ES-I3 (cell line): ENCODE measurements at regions not wholly inside any gene's neighbourhood (a gene's known extent, or its start where the extent isn't known, plus 50 kb on each side); places are given as distances from the start of the nearest gene placed in this dataset.

ENCODE experiments used
- H3K36me3 ChIP-seq: 2 replicates; pipeline ENCODE4 v1.6.1; 2013; ENCODE audit warnings: mild to moderate bottlenecking, low read length, control low read depth, moderate library complexity; ENCODE audit not compliant: insufficient read depth
- H3K4me1 ChIP-seq: 2 replicates; pipeline ENCODE4 v1.6.1; 2013; ENCODE audit warnings: mild to moderate bottlenecking, control low read depth, low read length; ENCODE audit not compliant: insufficient read depth
- H3K9ac ChIP-seq: 2 replicates; pipeline ENCODE4 v1.6.1; 2013; ENCODE audit warnings: low read depth, mild to moderate bottlenecking, low read length, moderate library complexity
- H3K9me3 ChIP-seq: 2 replicates; pipeline ENCODE4 v1.6.1; 2013; ENCODE audit warnings: mild to moderate bottlenecking, low read length, moderate library complexity; ENCODE audit not compliant: control insufficient read depth, insufficient read depth

- Histone ChIP-seq H3K4me1 (peaks cover 7% of the 10 kb centered on the region), H3K9ac (no peak overlapping the region), H3K9me3 (no peaks in the 10 kb centered on the region), H3K36me3 (no peaks in the 10 kb centered on the region)
Measured at GRCh38 chr11:116656011-116656410, 116.8 kb downstream of the BUD13 start.

GRCh38 chr11:116654526-116654925, 118.3 kb downstream of the BUD13 start:
- Histone ChIP-seq H3K36me3 (no peaks in the 10 kb centered on the region), H3K9ac (no peak overlapping the region), H3K9me3 (no peaks in the 10 kb centered on the region), H3K4me1 (peaks cover 7% of the 10 kb centered on the region)

DNA sequence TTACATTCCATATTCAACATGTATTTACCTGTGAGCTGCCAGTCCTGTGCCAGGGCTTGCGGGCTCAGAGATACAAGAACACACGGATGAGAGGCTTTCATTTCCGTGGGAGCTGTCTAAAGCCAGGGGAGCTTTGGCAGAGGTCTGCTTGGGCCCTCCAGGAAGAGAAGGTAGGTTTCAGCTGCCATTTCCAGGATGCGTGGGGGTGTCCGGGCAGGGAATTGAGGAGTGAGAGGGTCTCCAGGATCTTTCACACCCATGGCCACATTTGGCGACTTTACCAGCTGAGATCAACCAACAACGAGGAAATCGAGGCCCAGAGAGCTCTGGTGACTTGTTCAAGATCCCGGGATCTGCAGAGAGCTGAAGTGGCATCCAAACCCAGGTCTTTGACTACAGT, 119.6 kb downstream of the BUD13 start:
- no peaks in the 10 kb centered on the region for H3K36me3 ChIP-seq
- no peak overlapping the region for H3K9ac ChIP-seq
- H3K4me1 ChIP-seq = peaks cover 7% of the 10 kb centered on the region
- no peaks in the 10 kb centered on the region for H3K9me3 ChIP-seq

- Histone ChIP-seq H3K36me3 (no peaks in the 10 kb centered on the region), H3K9ac (no peak overlapping the region), H3K9me3 (no peaks in the 10 kb centered on the region), H3K4me1 (peaks cover 7% of the 10 kb centered on the region)
Measured at GRCh38 chr11:116651737-116652237, 121.0 kb downstream of the BUD13 start.

DNA sequence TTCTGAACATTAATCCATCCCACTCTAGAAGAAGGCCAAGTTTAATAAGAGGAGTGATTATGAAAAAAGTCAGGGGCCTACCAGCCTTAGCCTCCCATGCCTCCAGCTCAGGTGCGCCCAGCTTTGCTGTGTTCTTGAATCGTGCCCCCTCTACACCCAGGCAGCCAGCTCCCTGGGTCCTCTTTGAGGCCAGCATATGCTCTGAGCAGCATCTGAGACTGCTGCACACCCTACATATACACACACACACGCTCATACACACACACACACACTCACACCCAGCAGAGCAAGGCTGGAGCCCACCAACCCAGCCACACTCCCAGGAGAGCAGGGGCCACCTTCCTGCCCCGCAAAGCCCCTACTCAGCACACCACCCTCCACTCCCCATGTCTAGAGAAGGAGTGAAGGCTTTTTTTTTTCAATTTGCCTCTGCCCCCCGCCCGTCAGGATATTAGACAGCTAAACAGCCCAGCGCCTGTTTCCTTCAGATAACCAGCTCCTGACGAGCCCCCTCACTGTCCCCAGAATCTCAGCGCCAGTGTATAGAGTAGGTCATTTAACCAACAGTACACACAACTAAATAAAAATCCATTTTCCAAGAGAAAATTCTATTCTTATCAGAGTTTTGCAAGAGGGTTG, 121.6 kb downstream of the BUD13 start:
- H3K9ac ChIP-seq = no peak overlapping the region
- no peaks in the 10 kb centered on the region for H3K9me3 ChIP-seq
- peaks cover 7% of the 10 kb centered on the region for H3K4me1 ChIP-seq
- H3K36me3 ChIP-seq = no peaks in the 10 kb centered on the region

DNA sequence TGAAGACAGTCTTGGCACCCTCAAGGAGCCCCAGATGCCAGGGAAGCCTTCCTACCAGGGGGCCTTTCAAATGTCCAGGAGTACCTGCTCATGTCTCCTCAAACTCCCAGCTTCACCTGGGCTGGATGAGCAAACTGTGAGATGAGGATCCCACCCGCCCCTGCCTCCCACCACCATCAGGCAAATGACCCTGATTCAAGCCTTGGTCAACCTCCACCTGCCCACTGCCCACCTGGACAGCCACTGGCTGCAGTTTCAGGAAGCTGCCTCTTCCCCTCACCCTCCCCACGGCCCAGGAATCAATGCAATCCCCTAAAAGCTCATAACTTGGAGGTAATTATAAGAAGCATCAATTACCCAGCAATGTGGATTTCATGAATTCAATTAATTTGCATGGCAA, 122.7 kb downstream of the BUD13 start:
- H3K9me3 ChIP-seq = no peaks in the 10 kb centered on the region
- H3K9ac ChIP-seq = no peak overlapping the region
- H3K36me3 ChIP-seq = no peaks in the 10 kb centered on the region
- H3K4me1 ChIP-seq = peaks cover 7% of the 10 kb centered on the region

GRCh38 chr11:116649268-116649667, 123.5 kb downstream of the BUD13 start:
- Histone ChIP-seq H3K36me3 (no peaks in the 10 kb centered on the region), H3K9me3 (no peaks in the 10 kb centered on the region), H3K9ac (no peak overlapping the region), H3K4me1 (peaks cover 7% of the 10 kb centered on the region)

- no peak overlapping the region for H3K9ac ChIP-seq
Measured at GRCh38 chr11:116648247-116649174, 124.3 kb downstream of the BUD13 start.

DNA sequence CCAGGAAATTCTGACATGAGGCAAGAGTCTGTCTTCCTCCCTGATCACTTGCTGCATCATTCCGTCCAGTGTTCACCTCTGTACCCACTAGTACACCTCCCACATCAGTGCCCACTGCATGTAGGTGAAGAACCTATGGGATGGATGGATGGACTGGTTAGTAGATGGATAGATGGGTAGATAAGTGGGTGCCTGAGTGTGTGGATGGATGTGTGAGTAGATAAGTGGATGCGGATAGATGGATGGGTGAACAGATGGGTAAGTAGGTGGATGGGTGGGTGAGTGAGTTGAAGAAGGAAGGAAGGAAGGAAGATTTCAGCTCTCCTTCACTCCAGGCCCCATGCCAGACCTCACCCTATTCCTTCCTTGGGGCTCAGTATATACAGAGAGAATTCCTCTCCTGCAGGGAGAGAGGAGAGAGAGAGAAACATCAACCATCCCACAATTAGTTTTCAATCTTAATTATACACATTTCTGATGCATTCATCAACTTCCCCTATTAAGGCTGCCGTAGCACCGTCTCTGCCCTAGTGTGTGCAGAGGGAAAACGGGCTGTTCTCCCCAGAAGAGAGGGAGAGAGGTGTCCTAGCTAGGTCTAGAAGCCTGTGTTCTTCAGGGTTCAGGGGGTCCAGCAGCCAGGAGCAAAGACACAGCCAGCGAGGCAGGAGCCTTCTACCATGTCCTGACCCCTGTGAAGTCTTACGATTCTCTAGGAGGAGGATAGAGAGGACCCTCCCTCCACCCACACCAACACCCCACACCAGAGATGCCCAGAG, 125.3 kb downstream of the BUD13 start:
- Histone ChIP-seq H3K9ac (no peak overlapping the region), H3K9me3 (no peaks in the 10 kb centered on the region), H3K36me3 (no peaks in the 10 kb centered on the region), H3K4me1 (peaks cover 7% of the 10 kb centered on the region)

More at GRCh38 chr11:116648247-116649174, 124.3 kb downstream of the BUD13 start:
- Histone ChIP-seq H3K9me3 (no peaks in the 10 kb centered on the region), H3K4me1 (peaks cover 7% of the 10 kb centered on the region), H3K36me3 (no peaks in the 10 kb centered on the region)

DNA sequence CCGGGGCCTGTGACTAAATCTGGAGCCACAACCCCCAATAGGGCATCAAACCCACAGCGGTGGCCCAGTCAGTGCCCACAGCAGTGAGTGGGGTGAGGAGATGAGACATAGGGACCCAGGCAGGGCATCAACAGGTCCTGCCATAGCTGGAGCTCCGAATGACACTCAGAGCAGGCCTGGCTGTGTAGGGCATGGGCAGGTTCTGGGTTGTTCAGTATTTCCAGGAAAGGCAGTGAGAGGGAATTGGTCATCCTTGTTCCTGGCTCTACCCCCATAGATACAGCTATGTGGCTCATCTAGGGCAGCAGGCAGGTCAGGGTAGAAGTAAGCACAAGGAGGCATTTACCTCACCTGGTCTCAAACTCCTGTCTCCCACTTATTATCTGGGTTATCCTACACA, 126.6 kb downstream of the BUD13 start:
- no peaks in the 10 kb centered on the region for H3K36me3 ChIP-seq
- no peaks in the 10 kb centered on the region for H3K9me3 ChIP-seq
- H3K9ac ChIP-seq = no peak overlapping the region

GRCh38 chr11:116644941-116645305, 127.9 kb downstream of the BUD13 start:
- Histone ChIP-seq H3K9ac (no peak overlapping the region), H3K9me3 (no peaks in the 10 kb centered on the region), H3K4me1 (no peaks in the 10 kb centered on the region), H3K36me3 (no peaks in the 10 kb centered on the region)

More for the DNA sequence above, 126.6 kb downstream of the BUD13 start:
- H3K4me1 ChIP-seq = no peaks in the 10 kb centered on the region

DNA sequence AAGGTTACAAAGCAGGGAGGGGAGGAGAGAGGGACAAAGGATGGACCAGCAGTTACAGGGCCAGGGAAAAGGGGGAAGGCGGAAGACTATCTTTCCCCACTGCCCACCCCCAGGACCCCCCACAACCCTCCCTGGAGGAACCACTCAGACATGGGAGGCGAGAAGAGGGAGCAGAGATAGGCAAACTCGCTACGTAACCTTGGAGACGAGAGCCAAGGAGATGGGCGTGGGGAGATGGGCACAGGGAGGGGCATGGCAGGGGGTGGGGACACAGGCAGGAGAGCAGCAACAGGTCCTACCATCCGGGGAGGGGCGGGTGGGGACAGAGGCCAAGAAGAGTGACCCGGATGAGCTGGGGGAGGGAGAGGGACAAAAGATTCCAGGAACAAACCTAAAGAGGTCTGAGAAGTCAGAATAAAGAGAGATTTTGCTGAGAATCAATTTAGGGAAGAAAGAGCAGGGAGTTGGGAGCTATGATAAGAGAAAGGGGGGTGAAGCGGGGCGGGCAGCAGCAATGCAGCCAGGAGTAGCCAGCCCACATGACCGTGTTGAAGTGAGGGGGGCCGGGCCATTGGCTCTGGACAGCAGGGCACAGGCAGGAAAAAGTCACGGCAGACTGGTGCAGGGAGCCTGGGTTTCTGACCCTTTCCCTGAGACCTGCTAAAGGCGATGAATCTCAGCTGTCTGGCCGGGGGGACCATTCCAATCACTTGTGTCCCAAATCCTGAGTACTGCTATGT, 128.4 kb downstream of the BUD13 start:
- no peaks in the 10 kb centered on the region for H3K36me3 ChIP-seq

GRCh38 chr11:116643521-116643920, 129.3 kb downstream of the BUD13 start:
- no peaks in the 10 kb centered on the region for H3K9me3 ChIP-seq
- H3K9ac ChIP-seq = no peak overlapping the region
- H3K36me3 ChIP-seq = no peaks in the 10 kb centered on the region
- no peaks in the 10 kb centered on the region for H3K4me1 ChIP-seq

More for the DNA sequence above, 128.4 kb downstream of the BUD13 start:
- Histone ChIP-seq H3K9me3 (no peaks in the 10 kb centered on the region), H3K4me1 (no peaks in the 10 kb centered on the region), H3K9ac (no peak overlapping the region)

DNA sequence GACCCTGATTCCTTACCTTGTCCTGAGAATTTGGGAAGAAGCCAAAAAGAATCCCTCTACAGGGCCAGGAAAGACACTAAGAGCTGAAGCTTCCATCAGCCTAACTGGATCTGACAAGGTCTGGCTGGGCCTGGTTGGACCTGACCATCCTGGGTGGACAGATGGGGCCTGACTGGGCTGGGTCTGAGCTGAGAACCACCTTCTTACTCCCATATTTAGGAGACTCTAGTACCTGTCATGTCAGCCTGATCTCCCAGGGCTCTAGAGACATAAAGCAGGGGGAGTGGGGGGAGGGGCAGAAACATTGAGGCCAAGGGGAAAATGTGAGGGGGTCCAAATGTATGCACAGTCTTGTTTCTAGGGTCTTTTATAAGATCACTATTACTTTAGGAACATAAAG, 129.9 kb downstream of the BUD13 start:
- H3K9me3 ChIP-seq = no peaks in the 10 kb centered on the region
- no peak overlapping the region for H3K9ac ChIP-seq
- no peaks in the 10 kb centered on the region for H3K36me3 ChIP-seq
- H3K4me1 ChIP-seq = no peaks in the 10 kb centered on the region
